H1 (cell line): ENCODE measurements at regions not wholly inside any gene's neighbourhood (a gene's known extent, or its start where the extent isn't known, plus 50 kb on each side); places are given as distances from the start of the nearest gene placed in this dataset.
"Not testable (repeated sequence)": the region's sequence is repeated elsewhere in the genome, so short reads cannot be mapped to it uniquely, and the experiment has no call there.

Experiments
- CTCF ChIA-PET: fragments of 300-600 bp; sonication (Branson Sonifier 250); formaldehyde crosslinking; loops from one replicate; lab custom pipeline; 2021; ENCODE audit not compliant: partially characterized antibody; lab: Charles Lee
- POLR2A ChIA-PET: fragments of 300-600 bp; sonication (Branson Sonifier 250); formaldehyde crosslinking; loops from one replicate; lab custom pipeline; 2021; ENCODE audit warnings: inconsistent platforms; ENCODE audit not compliant: partially characterized antibody; lab: Charles Lee
- DNase-seq, 2 experiments: peaks; one replicate each; pipeline versions ENCODE4 v3.0.0 to v3.0.0-alpha.2; 2010 to 2022; ENCODE audit warnings: low spot score in 2 of 2, low read depth in 1 of 2, mixed read lengths in 1 of 2
- FAIRE-seq: peaks from 2 replicates; lab custom pipeline; 2011; peaks lifted over from hg19 to GRCh38; lab: Jason Lieb, UNC
- H2AFZ ChIP-seq: 2 replicates; pipeline ENCODE4 v1.8.1; 2012; ENCODE audit warnings: low read length, inconsistent platforms
- H2AK5ac ChIP-seq: 2 replicates; pipeline ENCODE4 v1.6.1; 2013; ENCODE audit warnings: low read depth, low read length
- H2BK120ac ChIP-seq: replicated peaks from 2 replicates; pipeline ENCODE3; 2013; ENCODE audit warnings: low read depth, low read length, inconsistent platforms
- H2BK12ac ChIP-seq: 2 replicates; pipeline ENCODE4 v1.6.1; 2013; ENCODE audit warnings: low read depth, low read length
- H2BK15ac ChIP-seq: 2 replicates; pipeline ENCODE4 v1.6.1; 2013; ENCODE audit warnings: low read length
- H2BK20ac ChIP-seq: 2 replicates; pipeline ENCODE4 v1.6.1; 2013; ENCODE audit warnings: low read length
- H2BK5ac ChIP-seq: 2 replicates; pipeline ENCODE4 v1.6.1; 2013; ENCODE audit warnings: low read depth, low read length
- H3K14ac ChIP-seq: 2 replicates; pipeline ENCODE4 v1.6.1; 2013; ENCODE audit warnings: inconsistent platforms; ENCODE audit not compliant: insufficient read length
- H3K18ac ChIP-seq: 2 replicates; pipeline ENCODE4 v1.6.1; 2013; ENCODE audit warnings: low read length; ENCODE audit errors: extremely low read depth
- H3K23ac ChIP-seq: 2 replicates; pipeline ENCODE4 v1.6.1; 2013; ENCODE audit warnings: inconsistent platforms; ENCODE audit not compliant: insufficient read length
- H3K23me2 ChIP-seq: 2 replicates; pipeline ENCODE4 v1.6.1; 2013; ENCODE audit warnings: low read depth, low read length
- H3K27ac ChIP-seq: 2 replicates; pipeline ENCODE4 v1.6.1; 2011; ENCODE audit warnings: low read depth, low read length, inconsistent platforms
- H3K27me3 ChIP-seq, 4 experiments: replicated peaks in 1 of 4; 1 replicate in 1 of 4; 2 replicates in 3 of 4; pipeline versions ENCODE4 v1.6.1 to v1.8.1; 2011 to 2013; ENCODE audit warnings: low read length in 3 of 4, mild to moderate bottlenecking in 3 of 4, inconsistent platforms in 2 of 4, mixed read lengths in 2 of 4, moderate library complexity in 1 of 4; ENCODE audit not compliant: control insufficient read depth in 3 of 4, insufficient read depth in 3 of 4; ENCODE audit errors: extremely low read depth in 1 of 4
- H3K36me3 ChIP-seq, 4 experiments: 2 replicates each; pipeline versions ENCODE4 v1.6.1 to v1.8.1; 2011 to 2013; ENCODE audit warnings: mild to moderate bottlenecking in 4 of 4, low read length in 3 of 4, moderate library complexity in 2 of 4, control low read depth in 1 of 4, inconsistent platforms in 1 of 4; ENCODE audit not compliant: insufficient read depth in 4 of 4, control insufficient read depth in 2 of 4
- H3K4ac ChIP-seq: replicated peaks from 2 replicates; pipeline ENCODE3; 2013; ENCODE audit warnings: low read length, low read depth, mixed read lengths, inconsistent platforms; ENCODE audit not compliant: insufficient read length
- H3K4me1 ChIP-seq, 4 experiments: replicated peaks in 1 of 4; 1 replicate in 1 of 4; 2 replicates in 3 of 4; pipeline versions ENCODE4 v1.6.1 to v1.8.1; 2011 to 2013; ENCODE audit warnings: low read length in 3 of 4, inconsistent platforms in 2 of 4, mixed read lengths in 1 of 4; ENCODE audit not compliant: insufficient read depth in 4 of 4, control insufficient read depth in 3 of 4
- H3K4me2 ChIP-seq, 2 experiments: 2 replicates each; pipeline versions ENCODE4 v1.6.1 to v1.8.1; 2011 to 2013; ENCODE audit warnings: low read depth in 2 of 2, low read length in 2 of 2, control low read depth in 1 of 2, inconsistent platforms in 1 of 2, mild to moderate bottlenecking in 1 of 2; ENCODE audit not compliant: insufficient read depth in 1 of 2
- H3K4me3 ChIP-seq, 4 experiments: fragments of 200-600, 300-600 bp in 1 of 4; sonication (generic), shearing (Covaris generic), sonication (Bioruptor Twin) in 1 of 4; 2 replicates each; pipeline versions ENCODE4 v1.5.1 to v1.8.1; 2011 to 2016; ENCODE audit warnings: low read length in 4 of 4, low read depth in 3 of 4, control low read depth in 2 of 4, inconsistent platforms in 2 of 4, mild to moderate bottlenecking in 2 of 4, mixed read lengths in 1 of 4, moderate library complexity in 1 of 4; ENCODE audit not compliant: insufficient read depth in 2 of 4; ENCODE audit errors: extremely low read depth in 1 of 4
- H3K56ac ChIP-seq: replicated peaks from 2 replicates; pipeline ENCODE3; 2013; ENCODE audit warnings: low read depth, mild to moderate bottlenecking, mixed read lengths, low read length, inconsistent platforms; ENCODE audit not compliant: insufficient read length
- H3K79me1 ChIP-seq: 2 replicates; pipeline ENCODE4 v1.6.1; 2013; ENCODE audit warnings: low read depth, low read length, control low read depth
- H3K79me2 ChIP-seq, 2 experiments: 2 replicates each; pipeline versions ENCODE4 v1.6.1 to v1.8.1; 2012 to 2013; ENCODE audit warnings: low read length in 2 of 2, mild to moderate bottlenecking in 2 of 2, inconsistent platforms in 1 of 2; ENCODE audit not compliant: insufficient read depth in 2 of 2, control insufficient read depth in 1 of 2
- H3K9ac ChIP-seq, 4 experiments: replicated peaks in 1 of 4; 1 replicate in 1 of 4; 2 replicates in 3 of 4; pipeline versions ENCODE4 v1.6.1 to v1.8.1; 2011 to 2013; ENCODE audit warnings: low read depth in 3 of 4, low read length in 3 of 4, control low read depth in 2 of 4, mild to moderate bottlenecking in 2 of 4, moderate library complexity in 2 of 4, inconsistent platforms in 1 of 4; ENCODE audit errors: extremely low read depth in 1 of 4
- H3K9me3 ChIP-seq, 2 experiments: 2 replicates each; pipeline versions ENCODE4 v1.6.1 to v1.8.1; 2012 to 2013; ENCODE audit warnings: mild to moderate bottlenecking in 2 of 2, moderate library complexity in 2 of 2, control low read depth in 1 of 2, inconsistent platforms in 1 of 2, low read depth in 1 of 2, low read length in 1 of 2, mixed read lengths in 1 of 2; ENCODE audit not compliant: insufficient read depth in 2 of 2
- H4K20me1 ChIP-seq, 2 experiments: replicated peaks in 1 of 2; 2 replicates each; pipeline versions ENCODE3 to v1.8.1; 2011 to 2013; ENCODE audit warnings: inconsistent platforms in 2 of 2, low read length in 2 of 2, mild to moderate bottlenecking in 1 of 2; ENCODE audit not compliant: insufficient read depth in 2 of 2, control insufficient read depth in 1 of 2
- H4K5ac ChIP-seq: 2 replicates; pipeline ENCODE4 v1.6.1; 2013; ENCODE audit warnings: low read length, low read depth, mixed read lengths, inconsistent platforms; ENCODE audit not compliant: insufficient read length
- H4K8ac ChIP-seq: 2 replicates; pipeline ENCODE4 v1.8.0; 2013; ENCODE audit warnings: mild to moderate bottlenecking, moderate library complexity, low read length, inconsistent platforms; ENCODE audit not compliant: insufficient read depth; ENCODE audit errors: extremely low read depth
- H4K91ac ChIP-seq: replicated peaks from 2 replicates; pipeline ENCODE3; 2013; ENCODE audit warnings: low read length, mixed read lengths, inconsistent platforms; ENCODE audit not compliant: insufficient read length
- WGBS, 2 experiments: shearing (Covaris generic) in 1 of 2; methylation state at CpG; one replicate each; pipeline versions ENCODE4 v1.1.6 to v1.1.7; 2013 to 2015; ENCODE audit warnings: low lambda C conversion rate in 2 of 2, mixed read lengths in 2 of 2, inconsistent platforms in 1 of 2, low coverage in 1 of 2, missing lambda C conversion rate in 1 of 2; ENCODE audit not compliant: insufficient replicate concordance in 2 of 2, insufficient coverage in 1 of 2, insufficient read length in 1 of 2; ENCODE audit errors: extremely low coverage in 1 of 2, missing lambda C conversion rate in 1 of 2; 5-methylcytosine and 5-hydroxymethylcytosine counted together

DNA sequence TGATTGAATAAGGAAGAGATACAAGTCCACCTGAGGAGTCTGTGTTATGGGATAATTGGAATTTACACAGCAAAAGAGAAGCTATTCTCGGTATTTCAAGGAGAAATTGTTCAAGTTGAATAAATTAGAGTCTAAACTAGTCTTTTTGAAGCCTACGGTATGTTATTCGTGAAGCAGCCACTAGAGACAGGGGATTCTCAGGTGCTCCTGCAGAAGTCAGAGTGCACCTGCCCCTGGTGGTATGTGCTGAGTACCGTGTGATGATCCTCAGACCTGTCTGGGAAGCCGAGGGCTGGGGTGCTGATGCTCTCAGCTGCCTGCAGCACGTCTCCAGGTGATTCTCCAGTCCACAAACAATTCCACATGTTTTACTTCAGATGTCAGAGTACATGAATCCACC, 1171.7 kb downstream of the RPIA start:
- FAIRE-seq, H4K91ac ChIP-seq, POLR2A ChIA-PET: not testable (repeated sequence)

GRCh38 chr2:89874810-89875595, 1183.5 kb downstream of the RPIA start:
- H3K27me3 ChIP-seq, H2AK5ac ChIP-seq, H2BK120ac ChIP-seq, H3K79me2 ChIP-seq, DNase-seq, H2BK20ac ChIP-seq, H2BK5ac ChIP-seq, H3K18ac ChIP-seq, H3K4me1 ChIP-seq, H4K91ac ChIP-seq, H3K9ac ChIP-seq, FAIRE-seq, H4K5ac ChIP-seq, H3K4ac ChIP-seq, CTCF ChIA-PET, H2AFZ ChIP-seq, H3K27ac ChIP-seq, H4K20me1 ChIP-seq, H3K56ac ChIP-seq, H3K4me3 ChIP-seq, POLR2A ChIA-PET, H3K14ac ChIP-seq, H3K9me3 ChIP-seq, H2BK12ac ChIP-seq, H2BK15ac ChIP-seq, H3K36me3 ChIP-seq, H3K4me2 ChIP-seq, H3K79me1 ChIP-seq, H4K8ac ChIP-seq, H3K23me2 ChIP-seq, H3K23ac ChIP-seq: not testable (repeated sequence)
- WGBS, 2 experiments, result 86% methylated on average over 3 of the region's 9 CpGs; no CpG with 5 or more reads in 1 of the 2 experiments

More for the DNA sequence above, 1171.7 kb downstream of the RPIA start:
- H3K23ac ChIP-seq, H4K8ac ChIP-seq, H3K4me2 ChIP-seq, H2AFZ ChIP-seq, H3K9ac ChIP-seq, H3K9me3 ChIP-seq, H2AK5ac ChIP-seq, H3K23me2 ChIP-seq, H2BK15ac ChIP-seq, H3K56ac ChIP-seq, H3K79me2 ChIP-seq, H4K5ac ChIP-seq, DNase-seq, H3K27me3 ChIP-seq, H3K4me1 ChIP-seq, H3K14ac ChIP-seq, CTCF ChIA-PET, H3K36me3 ChIP-seq, H2BK20ac ChIP-seq, H4K20me1 ChIP-seq, H3K4ac ChIP-seq, H3K79me1 ChIP-seq, H2BK12ac ChIP-seq, H3K27ac ChIP-seq, H2BK5ac ChIP-seq, H3K4me3 ChIP-seq, H2BK120ac ChIP-seq, H3K18ac ChIP-seq: not testable (repeated sequence)
- no CpG with 5 or more reads among the region's 6 CpGs for WGBS, 2 experiments
